ENCODE measurements at regions not wholly inside any gene's neighbourhood (a gene's known extent, or its start where the extent isn't known, plus 50 kb on each side); places are given as distances from the start of the nearest gene placed in this dataset.
"Not testable (repeated sequence)": the region's sequence is repeated elsewhere in the genome, so short reads cannot be mapped to it uniquely, and the experiment has no call there.

GRCh38 chr2:39968037-39968436, 189.0 kb upstream of the THUMPD2 start:
- no peaks in the 10 kb centered on the region for H3K4me1 Mint-ChIP-seq (ENCODE audit: low read depth)
- H3K4me3 Mint-ChIP-seq, result no peak overlapping the region
- no peak overlapping the region for H3K27ac Mint-ChIP-seq
- peaks cover 3% of the 10 kb centered on the region for H3K36me3 Mint-ChIP-seq (ENCODE audit: low read depth)
- peaks cover 12% of the 10 kb centered on the region for H3K9me3 Mint-ChIP-seq
- peaks cover 4% of the 10 kb centered on the region for H3K27me3 Mint-ChIP-seq

- not testable (repeated sequence) for H3K27ac Mint-ChIP-seq; H3K9me3 Mint-ChIP-seq; H3K4me1 Mint-ChIP-seq (ENCODE audit: low read depth); H3K4me3 Mint-ChIP-seq; H3K36me3 Mint-ChIP-seq (ENCODE audit: low read depth); H3K27me3 Mint-ChIP-seq
Measured at GRCh38 chr2:39960681-39961080, 181.6 kb upstream of the THUMPD2 start.

- H3K27ac Mint-ChIP-seq, result peak overlapping the region; percentile 73
- no peaks in the 10 kb centered on the region for H3K36me3 Mint-ChIP-seq (ENCODE audit: low read depth)
- no peaks in the 10 kb centered on the region for H3K9me3 Mint-ChIP-seq
- H3K4me1 Mint-ChIP-seq (ENCODE audit: low read depth), result peaks cover 27% of the 10 kb centered on the region
- H3K27me3 Mint-ChIP-seq, result no peaks in the 10 kb centered on the region
- no peak overlapping the region for H3K4me3 Mint-ChIP-seq
Measured at GRCh38 chr2:39954346-39954745, 175.3 kb upstream of the THUMPD2 start.

- H3K27ac Mint-ChIP-seq, result peak overlapping the region; percentile 98
- H3K36me3 Mint-ChIP-seq (ENCODE audit: low read depth), result no peaks in the 10 kb centered on the region
- no peaks in the 10 kb centered on the region for H3K27me3 Mint-ChIP-seq
- H3K4me3 Mint-ChIP-seq, result no peak overlapping the region
- H3K9me3 Mint-ChIP-seq, result peaks cover 4% of the 10 kb centered on the region
- H3K4me1 Mint-ChIP-seq (ENCODE audit: low read depth), result peaks cover 62% of the 10 kb centered on the region
Measured at GRCh38 chr2:39949131-39949530, 170.1 kb upstream of the THUMPD2 start.

GRCh38 chr2:39948016-39948719, 169.1 kb upstream of the THUMPD2 start:
- Mint-ChIP-seq H3K4me3 (peak overlapping the region; percentile 27), H3K4me1 (ENCODE audit: low read depth) (peaks cover 54% of the 10 kb centered on the region), H3K27ac (peak overlapping the region; percentile 98), H3K36me3 (ENCODE audit: low read depth) (peaks cover 2% of the 10 kb centered on the region), H3K9me3 (peaks cover 4% of the 10 kb centered on the region), H3K27me3 (no peaks in the 10 kb centered on the region)

- H3K4me3 Mint-ChIP-seq, result peak overlapping the region; percentile 27
- H3K27ac Mint-ChIP-seq, result peak overlapping the region; percentile 98
- H3K9me3 Mint-ChIP-seq, result peaks cover 4% of the 10 kb centered on the region
- H3K27me3 Mint-ChIP-seq, result no peaks in the 10 kb centered on the region
- peaks cover 4% of the 10 kb centered on the region for H3K36me3 Mint-ChIP-seq (ENCODE audit: low read depth)
- H3K4me1 Mint-ChIP-seq (ENCODE audit: low read depth), result peaks cover 47% of the 10 kb centered on the region
Measured at GRCh38 chr2:39947294-39948015, 168.4 kb upstream of the THUMPD2 start.

GRCh38 chr2:39942950-39943349, 163.9 kb upstream of the THUMPD2 start:
- Mint-ChIP-seq H3K9me3 (peaks cover 17% of the 10 kb centered on the region), H3K4me3 (no peak overlapping the region), H3K27ac (peak overlapping the region; percentile 7), H3K4me1 (ENCODE audit: low read depth) (peaks cover 40% of the 10 kb centered on the region), H3K36me3 (ENCODE audit: low read depth) (peaks cover 18% of the 10 kb centered on the region), H3K27me3 (no peaks in the 10 kb centered on the region)

- Mint-ChIP-seq H3K27ac (peak overlapping the region; percentile 94), H3K9me3 (peaks cover 12% of the 10 kb centered on the region), H3K4me3 (peak overlapping the region; percentile 65), H3K4me1 (ENCODE audit: low read depth) (peaks cover 36% of the 10 kb centered on the region), H3K27me3 (no peaks in the 10 kb centered on the region), H3K36me3 (ENCODE audit: low read depth) (peaks cover 17% of the 10 kb centered on the region)
Measured at GRCh38 chr2:39938035-39938835, 159.2 kb upstream of the THUMPD2 start.

- Mint-ChIP-seq H3K4me3 (peak overlapping the region; percentile 65), H3K27ac (peak overlapping the region; percentile 94), H3K36me3 (ENCODE audit: low read depth) (peaks cover 15% of the 10 kb centered on the region), H3K4me1 (ENCODE audit: low read depth) (peaks cover 36% of the 10 kb centered on the region), H3K27me3 (no peaks in the 10 kb centered on the region), H3K9me3 (peaks cover 12% of the 10 kb centered on the region)
Measured at GRCh38 chr2:39937621-39938020, 158.6 kb upstream of the THUMPD2 start.

- no peaks in the 10 kb centered on the region for H3K9me3 Mint-ChIP-seq
- H3K27ac Mint-ChIP-seq, result peak overlapping the region; percentile 77
- H3K4me1 Mint-ChIP-seq (ENCODE audit: low read depth), result peaks cover 57% of the 10 kb centered on the region
- H3K36me3 Mint-ChIP-seq (ENCODE audit: low read depth), result peaks cover 20% of the 10 kb centered on the region
- H3K27me3 Mint-ChIP-seq, result peaks cover 3% of the 10 kb centered on the region
- peak overlapping the region; percentile 59 for H3K4me3 Mint-ChIP-seq
Measured at GRCh38 chr2:39934851-39935250, 155.8 kb upstream of the THUMPD2 start.

- peaks cover 55% of the 10 kb centered on the region for H3K4me1 Mint-ChIP-seq (ENCODE audit: low read depth)
- H3K27me3 Mint-ChIP-seq, result peaks cover 5% of the 10 kb centered on the region
- peaks cover 24% of the 10 kb centered on the region for H3K36me3 Mint-ChIP-seq (ENCODE audit: low read depth)
- H3K27ac Mint-ChIP-seq, result no peak overlapping the region
- H3K9me3 Mint-ChIP-seq, result no peaks in the 10 kb centered on the region
- H3K4me3 Mint-ChIP-seq, result no peak overlapping the region
Measured at GRCh38 chr2:39933196-39933595, 154.1 kb upstream of the THUMPD2 start.

GRCh38 chr2:39932198-39932597, 153.1 kb upstream of the THUMPD2 start:
- Mint-ChIP-seq H3K4me1 (ENCODE audit: low read depth) (peaks cover 45% of the 10 kb centered on the region), H3K4me3 (no peak overlapping the region), H3K27me3 (peaks cover 9% of the 10 kb centered on the region), H3K36me3 (ENCODE audit: low read depth) (peaks cover 24% of the 10 kb centered on the region), H3K27ac (no peak overlapping the region), H3K9me3 (no peaks in the 10 kb centered on the region)

- H3K4me1 Mint-ChIP-seq (ENCODE audit: low read depth), result peaks cover 45% of the 10 kb centered on the region
- no peaks in the 10 kb centered on the region for H3K9me3 Mint-ChIP-seq
- peak overlapping the region; percentile 86 for H3K27ac Mint-ChIP-seq
- H3K4me3 Mint-ChIP-seq, result no peak overlapping the region
- peaks cover 24% of the 10 kb centered on the region for H3K36me3 Mint-ChIP-seq (ENCODE audit: low read depth)
- peaks cover 12% of the 10 kb centered on the region for H3K27me3 Mint-ChIP-seq
Measured at GRCh38 chr2:39930175-39930917, 151.3 kb upstream of the THUMPD2 start.

GRCh38 chr2:39929531-39929930, 150.5 kb upstream of the THUMPD2 start:
- peaks cover 24% of the 10 kb centered on the region for H3K36me3 Mint-ChIP-seq (ENCODE audit: low read depth)
- H3K9me3 Mint-ChIP-seq, result no peaks in the 10 kb centered on the region
- peak overlapping the region; percentile 46 for H3K27ac Mint-ChIP-seq
- H3K4me1 Mint-ChIP-seq (ENCODE audit: low read depth), result peaks cover 44% of the 10 kb centered on the region
- H3K4me3 Mint-ChIP-seq, result no peak overlapping the region
- H3K27me3 Mint-ChIP-seq, result peaks cover 12% of the 10 kb centered on the region

Data from stimulated activated naive CD8-positive, alpha-beta T cell treated with anti-CD3 and anti-CD28 coated beads, Interleukin-15, Interleukin-2, amounts not matched to agents 100 ng/mL and 50 ng/mL, for 24 hours (primary cell).